Karpas-422 (cell line): ENCODE measurements at regions not wholly inside any gene's neighbourhood (a gene's known extent, or its start where the extent isn't known, plus 50 kb on each side); places are given as distances from the start of the nearest gene placed in this dataset.
"Not testable (repeated sequence)": the region's sequence is repeated elsewhere in the genome, so short reads cannot be mapped to it uniquely, and the experiment has no call there.

Source experiments
- DNase-seq: peaks from one replicate; pipeline ENCODE4 v3.0.0-alpha.2; 2015
- H2AFZ ChIP-seq: fragments of 200-600 bp; sonication (generic); 2 replicates; pipeline ENCODE4 v1.6.1; 2014; ENCODE audit warnings: antibody characterized with exemption, low read length, mixed read lengths
- H3K27ac ChIP-seq: fragments of 200-600 bp; sonication (generic); 2 replicates; pipeline ENCODE4 v1.5.1; 2014; ENCODE audit warnings: mild to moderate bottlenecking, low read length, moderate library complexity
- H3K27me3 ChIP-seq: fragments of 200-600 bp; sonication (generic); 2 replicates; pipeline ENCODE4 v1.6.1; 2014; ENCODE audit warnings: low read length, mixed read lengths
- H3K36me3 ChIP-seq: fragments of 200-600 bp; sonication (generic); 2 replicates; pipeline ENCODE4 v1.6.1; 2014; ENCODE audit warnings: low read length, mixed read lengths; ENCODE audit not compliant: insufficient read depth
- H3K4me1 ChIP-seq: fragments of 200-600 bp; sonication (generic); 2 replicates; pipeline ENCODE4 v1.6.1; 2014; ENCODE audit warnings: mild to moderate bottlenecking, low read length, mixed read lengths
- H3K4me2 ChIP-seq: fragments of 200-600 bp; sonication (generic); 2 replicates; pipeline ENCODE4 v1.6.1; 2014; ENCODE audit warnings: low read length, low read depth, mild to moderate bottlenecking; ENCODE audit not compliant: poor library complexity, severe bottlenecking
- H3K4me3 ChIP-seq: fragments of 200-600 bp; sonication (generic); 2 replicates; pipeline ENCODE4 v1.5.1; 2014; ENCODE audit warnings: mild to moderate bottlenecking, antibody characterized with exemption, low read length, mixed read lengths
- H3K79me2 ChIP-seq: fragments of 200-600 bp; sonication (generic); 2 replicates; pipeline ENCODE4 v1.6.1; 2014; ENCODE audit warnings: mild to moderate bottlenecking, low read length, mixed read lengths
- H3K9ac ChIP-seq: fragments of 200-600 bp; sonication (generic); 2 replicates; pipeline ENCODE4 v1.6.0; 2014; ENCODE audit warnings: low read length
- H3K9me2 ChIP-seq: fragments of 200-600 bp; sonication (generic), shearing (Covaris generic); replicated peaks from 2 replicates; pipeline ENCODE4 v1.6.0; 2014; ENCODE audit warnings: mild to moderate bottlenecking, low read length, moderate library complexity; ENCODE audit not compliant: insufficient read depth
- H3K9me3 ChIP-seq: fragments of 300-700, 200-600 bp; sonication (generic); 2 replicates; pipeline ENCODE4 v1.6.1; 2014; ENCODE audit warnings: low read length, mixed read lengths
- H4K20me1 ChIP-seq: fragments of 200-600 bp; sonication (generic); 2 replicates; pipeline ENCODE4 v1.6.1; 2014; ENCODE audit warnings: mild to moderate bottlenecking, antibody characterized with exemption, low read length, low read depth; ENCODE audit not compliant: insufficient read depth

DNA sequence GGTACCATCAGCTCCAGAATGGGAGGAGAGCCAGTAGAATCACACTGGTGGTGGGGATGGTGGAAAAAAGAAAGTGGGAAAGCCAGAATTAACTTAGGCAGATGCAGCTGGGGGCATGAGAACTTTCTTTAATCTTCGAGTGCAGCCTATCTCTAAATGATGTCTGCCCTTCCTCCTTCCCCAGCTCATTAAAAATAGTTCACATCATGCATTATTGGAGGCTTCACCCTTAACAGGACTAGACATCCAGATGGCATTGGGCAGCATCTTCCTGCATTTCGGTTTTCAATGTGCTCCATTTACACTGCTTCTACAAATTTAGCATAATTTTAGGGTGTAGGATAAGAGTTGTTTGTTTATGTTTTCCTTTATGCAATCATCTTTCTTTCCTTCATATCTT lies 272.8 kb downstream of the COG6 start:
- no peaks in the 10 kb centered on the region for H3K79me2 ChIP-seq
- no peak overlapping the region for H3K4me3 ChIP-seq
- no peak overlapping the region for H3K27ac ChIP-seq
- H3K4me1 ChIP-seq: no peaks in the 10 kb centered on the region
- DNase-seq: no peak
- no peaks in the 10 kb centered on the region for H3K36me3 ChIP-seq
- H3K9me2 ChIP-seq: no peaks in the 10 kb centered on the region
- no peak overlapping the region for H2AFZ ChIP-seq
- no peaks in the 10 kb centered on the region for H3K27me3 ChIP-seq
- H3K9ac ChIP-seq: no peak overlapping the region
- no peaks in the 10 kb centered on the region for H3K9me3 ChIP-seq
- H4K20me1 ChIP-seq: no peaks in the 10 kb centered on the region
- no peak overlapping the region for H3K4me2 ChIP-seq

GRCh38 chr13:39929583-39929982 lies 274.1 kb downstream of the COG6 start:
- H3K36me3 ChIP-seq: no peaks in the 10 kb centered on the region

GRCh38 chr13:39930060-39930459 lies 274.6 kb downstream of the COG6 start:
- DNase-seq: no peak
- Histone ChIP-seq H3K4me3 (no peak overlapping the region), H4K20me1 (no peaks in the 10 kb centered on the region), H3K4me1 (no peaks in the 10 kb centered on the region), H2AFZ (no peak overlapping the region), H3K9me2 (no peaks in the 10 kb centered on the region), H3K4me2 (no peak overlapping the region), H3K79me2 (no peaks in the 10 kb centered on the region), H3K9ac (no peak overlapping the region), H3K27me3 (no peaks in the 10 kb centered on the region), H3K36me3 (no peaks in the 10 kb centered on the region), H3K9me3 (no peaks in the 10 kb centered on the region), H3K27ac (no peak overlapping the region)

More at GRCh38 chr13:39929583-39929982, 274.1 kb downstream of the COG6 start:
- no peaks in the 10 kb centered on the region for H3K27me3 ChIP-seq
- H3K27ac ChIP-seq: no peak overlapping the region
- H2AFZ ChIP-seq: no peak overlapping the region; the same call in 1 of the 2 replicates
- no peak for DNase-seq
- H3K4me1 ChIP-seq: no peaks in the 10 kb centered on the region
- H3K79me2 ChIP-seq: no peaks in the 10 kb centered on the region
- no peaks in the 10 kb centered on the region for H3K9me3 ChIP-seq
- no peak overlapping the region for H3K9ac ChIP-seq
- no peaks in the 10 kb centered on the region for H4K20me1 ChIP-seq
- H3K4me2 ChIP-seq: no peak overlapping the region
- no peaks in the 10 kb centered on the region for H3K9me2 ChIP-seq
- no peak overlapping the region for H3K4me3 ChIP-seq

DNA sequence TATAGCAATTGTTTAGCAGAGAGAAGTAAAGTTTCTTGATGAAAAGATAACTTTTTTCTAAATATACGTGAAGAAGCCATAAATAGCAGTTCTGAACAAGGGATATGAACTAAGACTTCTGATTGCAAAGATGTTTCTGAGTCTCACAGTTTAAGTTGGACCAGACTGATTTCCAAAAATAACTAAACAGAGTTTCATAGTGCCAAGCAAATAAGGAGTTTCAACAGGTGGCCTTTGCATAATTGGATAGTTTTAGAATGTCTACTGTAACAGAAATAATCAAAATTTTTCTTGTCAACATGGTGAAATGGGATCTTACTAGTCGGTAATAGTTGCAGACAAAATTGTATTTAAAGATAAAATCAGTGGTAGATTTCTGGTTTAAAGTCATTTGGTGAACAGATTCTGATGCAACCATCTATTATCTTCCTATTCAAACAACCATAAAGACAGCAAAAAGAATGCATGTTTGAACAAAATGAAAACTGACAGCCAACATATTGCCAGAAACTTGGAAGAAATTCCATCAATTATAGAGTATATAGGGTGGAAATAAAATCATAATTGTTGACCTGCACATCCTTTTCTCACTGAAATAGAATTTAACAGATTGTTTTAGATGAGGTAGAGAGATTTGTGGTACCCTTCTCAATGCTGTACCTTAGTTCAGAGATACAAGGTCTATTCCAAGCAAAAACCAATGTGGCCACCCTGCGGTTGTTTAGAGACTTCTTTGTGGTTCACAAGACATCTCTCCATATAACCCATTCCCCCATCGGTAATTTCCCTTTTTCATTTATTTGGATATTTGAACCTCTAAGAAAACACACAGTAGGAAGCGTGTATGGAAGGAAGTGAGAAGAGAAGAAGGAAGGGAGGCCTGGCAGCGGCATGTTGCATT lies 275.3 kb downstream of the COG6 start:
- no peaks in the 10 kb centered on the region for H4K20me1 ChIP-seq
- no peak overlapping the region for H2AFZ ChIP-seq
- no peaks in the 10 kb centered on the region for H3K27me3 ChIP-seq
- no peaks in the 10 kb centered on the region for H3K9me3 ChIP-seq
- no peaks in the 10 kb centered on the region for H3K4me1 ChIP-seq
- H3K27ac ChIP-seq: no peak overlapping the region
- H3K9me2 ChIP-seq: no peaks in the 10 kb centered on the region
- no peak overlapping the region for H3K4me3 ChIP-seq
- no peak overlapping the region for H3K4me2 ChIP-seq
- DNase-seq: no peak
- H3K36me3 ChIP-seq: no peaks in the 10 kb centered on the region
- no peaks in the 10 kb centered on the region for H3K79me2 ChIP-seq
- no peak overlapping the region for H3K9ac ChIP-seq

DNA sequence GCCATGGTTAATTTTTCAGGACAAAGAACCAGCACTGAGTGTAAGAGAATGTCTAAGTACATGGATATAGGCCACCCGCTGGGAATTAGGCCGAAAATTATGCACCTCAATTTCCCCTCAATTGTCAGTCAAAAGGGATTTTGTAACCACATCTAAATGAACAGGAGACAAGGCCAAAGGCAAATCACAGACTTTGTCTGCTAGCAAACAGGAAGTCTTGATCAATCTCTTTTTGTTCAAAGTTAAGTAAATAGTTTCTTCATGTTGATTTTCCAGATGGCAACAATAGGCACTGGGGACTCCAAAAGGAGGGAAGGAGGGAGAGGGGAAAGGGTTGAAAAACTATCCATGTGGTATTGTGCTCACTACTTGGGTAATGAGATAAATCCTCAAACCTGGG lies 276.0 kb downstream of the COG6 start:
- H4K20me1 ChIP-seq: no peaks in the 10 kb centered on the region
- no peaks in the 10 kb centered on the region for H3K79me2 ChIP-seq
- H3K9ac ChIP-seq: no peak overlapping the region
- no peak overlapping the region for H3K27ac ChIP-seq
- DNase-seq: no peak
- H3K9me3 ChIP-seq: no peaks in the 10 kb centered on the region
- no peaks in the 10 kb centered on the region for H3K36me3 ChIP-seq
- H3K4me3 ChIP-seq: no peak overlapping the region
- H3K4me2 ChIP-seq: no peak overlapping the region
- no peaks in the 10 kb centered on the region for H3K27me3 ChIP-seq
- no peak overlapping the region for H2AFZ ChIP-seq
- no peaks in the 10 kb centered on the region for H3K9me2 ChIP-seq
- H3K4me1 ChIP-seq: no peaks in the 10 kb centered on the region

GRCh38 chr13:39932514-39932913 lies 277.1 kb downstream of the COG6 start:
- not testable (repeated sequence) for H4K20me1 ChIP-seq, H3K9me3 ChIP-seq, H3K27ac ChIP-seq, H3K9ac ChIP-seq, H2AFZ ChIP-seq, H3K4me2 ChIP-seq, DNase-seq, H3K27me3 ChIP-seq, H3K79me2 ChIP-seq, H3K4me1 ChIP-seq, H3K4me3 ChIP-seq, H3K36me3 ChIP-seq, H3K9me2 ChIP-seq

DNA sequence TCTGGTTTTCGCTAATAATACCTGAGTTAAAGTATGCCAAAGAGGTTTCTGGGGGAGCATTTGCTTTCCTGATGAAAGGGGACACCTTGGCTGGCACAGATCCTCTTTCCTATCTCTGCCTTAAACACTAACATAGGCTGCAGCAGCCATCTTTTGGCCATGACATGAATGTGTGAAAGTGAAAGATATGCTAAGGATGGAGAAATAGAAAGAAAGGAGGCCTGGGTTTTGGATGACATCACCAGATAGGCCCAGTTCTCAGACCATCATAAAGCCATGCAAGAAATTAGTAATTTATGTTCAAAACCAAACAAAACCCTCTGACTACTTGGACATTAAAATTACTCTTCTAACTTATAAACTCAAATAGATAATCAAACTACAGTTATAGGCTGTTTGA lies 279.7 kb downstream of the COG6 start:
- Histone ChIP-seq H3K79me2 (no peaks in the 10 kb centered on the region), H3K4me3 (no peak overlapping the region), H3K36me3 (no peaks in the 10 kb centered on the region), H3K4me2 (no peak overlapping the region), H3K27me3 (no peaks in the 10 kb centered on the region), H3K9me3 (no peaks in the 10 kb centered on the region), H3K9me2 (no peaks in the 10 kb centered on the region), H3K4me1 (no peaks in the 10 kb centered on the region), H3K9ac (no peak overlapping the region), H4K20me1 (no peaks in the 10 kb centered on the region), H3K27ac (no peak overlapping the region), H2AFZ (no peak overlapping the region)
- no peak for DNase-seq

DNA sequence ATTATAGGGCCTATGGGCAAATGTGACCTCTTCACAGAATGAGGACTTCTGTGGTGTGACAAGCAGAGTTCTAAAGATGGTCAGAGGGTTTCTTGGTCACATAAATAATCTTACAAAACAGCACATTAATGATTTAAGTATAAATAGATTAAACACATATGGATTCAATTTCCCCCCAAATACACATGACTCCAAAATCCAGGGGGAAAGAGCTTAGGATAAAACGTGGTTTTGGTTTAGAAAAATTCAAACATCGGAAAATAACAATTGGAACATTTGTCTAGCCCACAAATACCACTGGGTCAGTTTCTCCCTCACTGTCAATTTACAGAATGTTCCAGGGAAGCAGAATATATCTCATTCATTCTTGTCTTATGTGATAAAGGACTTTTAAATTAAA lies 283.1 kb downstream of the COG6 start:
- H3K27me3 ChIP-seq: no peaks in the 10 kb centered on the region
- H3K9me2 ChIP-seq: no peaks in the 10 kb centered on the region
- H3K4me2 ChIP-seq: no peak overlapping the region
- H3K9me3 ChIP-seq: no peaks in the 10 kb centered on the region
- no peak overlapping the region for H3K9ac ChIP-seq
- H4K20me1 ChIP-seq: no peaks in the 10 kb centered on the region
- H3K79me2 ChIP-seq: no peaks in the 10 kb centered on the region
- H3K27ac ChIP-seq: no peak overlapping the region
- peaks cover 9% of the 10 kb centered on the region for H3K4me1 ChIP-seq
- no peak overlapping the region for H3K4me3 ChIP-seq
- DNase-seq: no peak
- no peaks in the 10 kb centered on the region for H3K36me3 ChIP-seq
- H2AFZ ChIP-seq: no peak overlapping the region
